Activated T-helper 17 cell treated with anti-CD3 and anti-CD28 coated beads, Interleukin-2, amount 50 U/mL, for 72 hours (primary cell): ENCODE measurements at regions not wholly inside any gene's neighbourhood (a gene's known extent, or its start where the extent isn't known, plus 50 kb on each side); places are given as distances from the start of the nearest gene placed in this dataset.
"Not testable (repeated sequence)": the region's sequence is repeated elsewhere in the genome, so short reads cannot be mapped to it uniquely, and the experiment has no call there.

Experiments
- ATAC-seq: fragments of 150-1000 bp; cut with Tn5 transposase; replicated peaks from 2 replicates; pipeline ENCODE4 v1.10.0; 2021; ENCODE audit warnings: mild to moderate bottlenecking, moderate library complexity
- H3K27ac Mint-ChIP-seq: one replicate; pipeline ENCODE4 v1.8.0; 2022; ENCODE audit warnings: mixed read lengths
- H3K27me3 Mint-ChIP-seq: one replicate; pipeline ENCODE4 v1.8.0; 2022; ENCODE audit warnings: mixed read lengths
- H3K36me3 Mint-ChIP-seq: one replicate; pipeline ENCODE4 v1.8.0; 2022; ENCODE audit warnings: low read depth, mild to moderate bottlenecking, mixed read lengths
- H3K4me1 Mint-ChIP-seq: one replicate; pipeline ENCODE4 v1.8.0; 2022; ENCODE audit warnings: mixed read lengths
- H3K4me3 Mint-ChIP-seq: one replicate; pipeline ENCODE4 v1.8.0; 2022; ENCODE audit warnings: mild to moderate bottlenecking, mixed read lengths
- H3K9me3 Mint-ChIP-seq: one replicate; pipeline ENCODE4 v1.8.0; 2022; ENCODE audit warnings: mixed read lengths

- Mint-ChIP-seq H3K36me3 (no peaks in the 10 kb centered on the region), H3K9me3 (peaks cover 7% of the 10 kb centered on the region), H3K27ac (no peak overlapping the region), H3K4me1 (no peaks in the 10 kb centered on the region), H3K4me3 (no peak overlapping the region), H3K27me3 (no peaks in the 10 kb centered on the region)
- ATAC-seq = no peak
These were observed 1500.9 kb upstream of the SLC10A2 start for GRCh38 chr13:104567114-104567513.

DNA sequence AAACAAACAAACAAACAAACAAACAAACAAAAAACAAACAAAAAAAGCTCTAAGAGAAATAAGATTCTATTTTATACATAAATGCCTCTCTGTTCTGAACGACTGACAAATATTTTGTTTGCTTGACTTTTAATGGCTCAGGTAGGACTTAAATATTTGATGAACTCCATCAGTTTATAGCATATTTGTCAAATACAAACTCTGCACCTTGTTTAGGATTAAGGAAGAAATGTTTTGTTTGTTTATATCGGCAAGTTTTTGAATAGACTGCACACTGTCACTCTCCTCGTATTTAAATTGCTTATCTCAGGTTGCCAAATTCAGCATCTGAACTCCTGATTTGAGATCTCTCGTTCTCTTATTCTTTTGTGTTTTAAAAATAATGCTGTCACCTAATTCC lies 1499.7 kb upstream of the SLC10A2 start:
- Mint-ChIP-seq H3K4me3 (no peak overlapping the region), H3K36me3 (no peaks in the 10 kb centered on the region)
- no peak for ATAC-seq

GRCh38 chr13:104553896-104554295 lies 1487.7 kb upstream of the SLC10A2 start:
- no peak overlapping the region for H3K4me3 Mint-ChIP-seq
- no peak overlapping the region for H3K27ac Mint-ChIP-seq
- H3K9me3 Mint-ChIP-seq = peaks cover 11% of the 10 kb centered on the region
- no peaks in the 10 kb centered on the region for H3K36me3 Mint-ChIP-seq
- ATAC-seq = no peak
- no peaks in the 10 kb centered on the region for H3K27me3 Mint-ChIP-seq
- H3K4me1 Mint-ChIP-seq = no peaks in the 10 kb centered on the region

More for the DNA sequence above, 1499.7 kb upstream of the SLC10A2 start:
- Mint-ChIP-seq H3K9me3 (peaks cover 7% of the 10 kb centered on the region), H3K27ac (no peak overlapping the region), H3K27me3 (no peaks in the 10 kb centered on the region), H3K4me1 (no peaks in the 10 kb centered on the region)

- ATAC-seq = no peak
- Mint-ChIP-seq H3K9me3 (peaks cover 14% of the 10 kb centered on the region), H3K27me3 (no peaks in the 10 kb centered on the region), H3K36me3 (no peaks in the 10 kb centered on the region), H3K4me1 (no peaks in the 10 kb centered on the region), H3K4me3 (no peak overlapping the region), H3K27ac (no peak overlapping the region)
These were observed 1487.0 kb upstream of the SLC10A2 start for GRCh38 chr13:104553186-104553585.

GRCh38 chr13:104534847-104535246 lies 1468.6 kb upstream of the SLC10A2 start:
- Mint-ChIP-seq H3K4me1 (no peaks in the 10 kb centered on the region), H3K4me3 (no peak overlapping the region), H3K36me3 (no peaks in the 10 kb centered on the region), H3K27ac (no peak overlapping the region), H3K27me3 (no peaks in the 10 kb centered on the region), H3K9me3 (no peaks in the 10 kb centered on the region)
- ATAC-seq = no peak

DNA sequence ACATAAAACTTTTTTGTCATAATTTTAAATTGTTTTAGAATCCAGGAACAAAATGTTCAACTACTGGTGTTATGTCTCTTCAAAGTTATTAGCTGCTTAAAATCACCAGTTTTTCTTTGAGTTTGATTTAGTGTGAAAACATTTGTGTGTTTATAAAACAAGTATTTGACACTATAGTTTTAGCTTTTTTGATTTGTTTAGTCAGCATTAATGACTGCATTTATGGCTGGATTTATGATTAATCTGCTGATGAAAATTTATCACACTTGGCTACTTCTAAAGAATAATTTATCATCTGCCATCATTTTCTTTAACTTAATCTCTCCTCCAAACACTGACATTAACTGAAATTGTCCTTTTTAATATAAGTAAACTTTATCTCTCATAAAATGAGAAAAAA lies 1465.9 kb upstream of the SLC10A2 start:
- ATAC-seq = no peak
- H3K9me3 Mint-ChIP-seq = no peaks in the 10 kb centered on the region
- H3K27ac Mint-ChIP-seq = no peak overlapping the region
- no peaks in the 10 kb centered on the region for H3K27me3 Mint-ChIP-seq
- no peaks in the 10 kb centered on the region for H3K36me3 Mint-ChIP-seq
- H3K4me3 Mint-ChIP-seq = no peak overlapping the region
- H3K4me1 Mint-ChIP-seq = no peaks in the 10 kb centered on the region

DNA sequence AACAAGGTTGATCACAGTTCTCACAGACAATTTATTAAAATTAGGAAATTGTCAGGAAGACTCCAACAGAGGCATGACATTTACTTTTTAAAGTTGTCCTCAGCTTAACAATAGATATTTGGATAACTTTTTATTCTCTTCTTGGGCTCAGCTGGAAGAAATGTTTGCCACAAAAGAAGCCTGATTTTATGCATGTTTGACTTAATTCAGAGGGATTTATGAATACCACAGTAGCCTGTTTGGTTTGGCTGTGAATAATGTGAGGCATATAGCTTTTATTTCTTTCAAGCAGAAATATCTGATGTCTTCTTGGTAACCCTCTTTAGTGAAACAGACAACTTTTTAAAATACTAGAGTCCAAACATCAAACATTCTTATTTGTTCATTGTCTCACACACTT lies 1464.5 kb upstream of the SLC10A2 start:
- Mint-ChIP-seq H3K4me3 (no peak overlapping the region), H3K9me3 (peaks cover 1% of the 10 kb centered on the region), H3K27ac (no peak overlapping the region), H3K36me3 (no peaks in the 10 kb centered on the region), H3K4me1 (no peaks in the 10 kb centered on the region), H3K27me3 (no peaks in the 10 kb centered on the region)
- ATAC-seq = no peak

DNA sequence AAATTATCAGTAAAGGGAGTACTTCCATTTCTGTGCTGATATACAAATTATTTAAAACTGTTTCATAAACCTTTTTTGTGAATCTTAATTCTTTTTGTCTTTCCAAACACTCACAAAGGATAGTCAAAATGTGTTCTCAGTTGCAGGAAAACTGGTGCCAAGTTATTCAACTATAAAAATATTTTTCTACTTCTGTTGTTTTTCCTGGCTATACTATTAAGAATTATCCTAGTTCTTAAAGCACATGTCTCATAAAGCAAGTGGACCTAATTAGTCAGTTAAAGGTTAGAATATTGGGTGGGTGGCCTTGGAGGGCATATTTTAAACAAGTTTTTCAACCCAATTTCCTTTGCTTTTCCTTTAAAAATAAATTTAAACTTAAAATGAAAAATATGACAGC lies 1460.3 kb upstream of the SLC10A2 start:
- no peak for ATAC-seq
- Mint-ChIP-seq H3K27ac (no peak overlapping the region), H3K4me3 (no peak overlapping the region), H3K36me3 (no peaks in the 10 kb centered on the region), H3K4me1 (no peaks in the 10 kb centered on the region), H3K9me3 (peaks cover 4% of the 10 kb centered on the region), H3K27me3 (no peaks in the 10 kb centered on the region)

- no peak overlapping the region for H3K4me3 Mint-ChIP-seq
- no peaks in the 10 kb centered on the region for H3K27me3 Mint-ChIP-seq
- no peaks in the 10 kb centered on the region for H3K4me1 Mint-ChIP-seq
- peaks cover 9% of the 10 kb centered on the region for H3K9me3 Mint-ChIP-seq
- ATAC-seq = no peak
- no peak overlapping the region for H3K27ac Mint-ChIP-seq
- H3K36me3 Mint-ChIP-seq = no peaks in the 10 kb centered on the region
These were observed 1459.2 kb upstream of the SLC10A2 start for GRCh38 chr13:104525467-104525866.

- Mint-ChIP-seq H3K9me3 (peaks cover 11% of the 10 kb centered on the region), H3K4me3 (no peak overlapping the region), H3K36me3 (no peaks in the 10 kb centered on the region), H3K4me1 (no peaks in the 10 kb centered on the region), H3K27ac (no peak overlapping the region), H3K27me3 (no peaks in the 10 kb centered on the region)
- ATAC-seq = no peak
These were observed 1456.2 kb upstream of the SLC10A2 start for GRCh38 chr13:104522235-104523072.

GRCh38 chr13:104510422-104510821 lies 1444.2 kb upstream of the SLC10A2 start:
- no peaks in the 10 kb centered on the region for H3K36me3 Mint-ChIP-seq
- H3K4me3 Mint-ChIP-seq = no peak overlapping the region
- H3K9me3 Mint-ChIP-seq = peaks cover 4% of the 10 kb centered on the region
- ATAC-seq = no peak
- H3K27ac Mint-ChIP-seq = no peak overlapping the region
- no peaks in the 10 kb centered on the region for H3K27me3 Mint-ChIP-seq
- no peaks in the 10 kb centered on the region for H3K4me1 Mint-ChIP-seq

DNA sequence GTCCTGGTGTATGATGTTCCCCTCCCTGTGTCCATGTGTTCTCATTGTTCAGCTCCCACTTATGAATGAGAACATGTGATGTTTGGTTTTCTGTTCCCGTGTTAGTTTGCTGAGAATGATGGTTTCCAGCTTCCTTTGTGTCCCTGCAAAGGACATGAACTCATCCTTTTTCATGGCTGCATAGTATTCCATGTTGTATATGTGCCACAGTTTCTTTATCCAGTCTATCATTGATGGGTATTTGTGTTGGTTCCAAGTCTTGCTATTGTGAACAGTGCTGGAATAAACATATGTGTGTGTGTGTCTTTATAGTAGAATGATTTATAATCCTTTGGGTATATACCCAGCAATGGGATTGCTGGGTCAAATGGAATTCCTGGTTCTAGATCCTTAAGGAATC lies 1427.3 kb upstream of the SLC10A2 start:
- not testable (repeated sequence) for H3K27me3 Mint-ChIP-seq, H3K27ac Mint-ChIP-seq

DNA sequence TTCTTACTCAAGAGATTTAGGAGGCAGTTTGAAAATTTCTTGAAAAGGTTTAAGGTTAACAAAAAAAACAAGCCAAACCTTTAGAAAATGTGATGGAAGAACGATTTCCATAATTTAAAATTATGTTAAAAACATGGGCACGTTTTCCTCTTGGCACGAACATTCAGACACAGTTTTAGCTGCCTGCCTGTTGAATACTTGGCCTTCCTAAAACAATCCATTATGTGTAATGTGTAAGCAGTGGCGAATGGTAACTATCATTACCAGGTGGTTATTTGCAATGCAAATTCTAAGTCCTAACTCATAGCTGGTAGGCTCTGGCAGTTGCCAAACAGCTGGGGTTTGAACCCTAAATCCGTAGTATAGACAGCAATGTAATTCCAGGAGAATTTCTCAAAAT lies 1425.7 kb upstream of the SLC10A2 start:
- H3K27me3 Mint-ChIP-seq = no peaks in the 10 kb centered on the region
- H3K4me1 Mint-ChIP-seq = no peaks in the 10 kb centered on the region
- H3K36me3 Mint-ChIP-seq = no peaks in the 10 kb centered on the region
- ATAC-seq = no peak
- H3K4me3 Mint-ChIP-seq = no peak overlapping the region
- peaks cover 4% of the 10 kb centered on the region for H3K9me3 Mint-ChIP-seq
- H3K27ac Mint-ChIP-seq = no peak overlapping the region

More for the DNA sequence above, 1427.3 kb upstream of the SLC10A2 start:
- H3K36me3 Mint-ChIP-seq, H3K9me3 Mint-ChIP-seq, H3K4me1 Mint-ChIP-seq, ATAC-seq, H3K4me3 Mint-ChIP-seq: not testable (repeated sequence)

DNA sequence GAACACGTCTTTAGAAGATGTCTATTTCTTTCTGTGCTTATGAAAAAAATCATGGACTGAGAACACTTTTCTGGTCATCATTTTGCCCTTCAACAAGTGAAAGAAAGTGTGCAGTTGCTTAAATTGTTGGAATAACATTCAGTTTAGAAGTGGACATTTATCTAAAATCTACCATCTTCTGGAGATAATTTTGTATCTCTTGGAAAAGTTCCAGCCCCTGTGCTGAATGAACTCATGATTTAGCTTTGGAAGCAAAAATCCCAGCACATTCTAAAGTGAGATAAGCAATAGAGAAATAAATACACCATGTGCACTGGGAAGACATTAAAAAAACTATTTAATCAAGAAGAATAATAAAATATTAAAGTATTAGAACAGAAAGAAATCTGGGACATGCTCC lies 1420.8 kb upstream of the SLC10A2 start:
- ATAC-seq = no peak
- Mint-ChIP-seq H3K36me3 (no peaks in the 10 kb centered on the region), H3K4me1 (no peaks in the 10 kb centered on the region), H3K4me3 (no peak overlapping the region), H3K27ac (no peak overlapping the region), H3K9me3 (peaks cover 4% of the 10 kb centered on the region), H3K27me3 (no peaks in the 10 kb centered on the region)

DNA sequence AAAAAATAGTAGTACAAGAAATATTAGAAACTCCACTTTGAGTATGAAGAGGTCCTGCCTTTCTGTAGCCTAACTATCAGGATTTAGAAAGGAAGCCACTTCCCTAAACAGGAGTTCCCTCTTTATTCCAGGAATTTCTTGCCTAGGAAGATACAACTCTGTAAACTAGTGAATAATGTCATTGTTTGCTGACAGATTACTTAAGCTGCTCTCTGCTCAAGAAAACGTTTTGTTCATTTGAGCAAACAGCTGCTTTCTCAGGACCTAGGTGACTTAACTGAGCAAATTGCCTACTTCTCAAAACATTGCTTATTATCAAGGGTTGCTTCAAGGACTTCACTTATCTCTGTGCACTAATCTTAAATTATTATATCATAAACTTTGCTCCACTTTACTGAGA lies 1419.4 kb upstream of the SLC10A2 start:
- H3K4me3 Mint-ChIP-seq = no peak overlapping the region
- no peak for ATAC-seq
- H3K36me3 Mint-ChIP-seq = no peaks in the 10 kb centered on the region
- H3K27ac Mint-ChIP-seq = no peak overlapping the region
- no peaks in the 10 kb centered on the region for H3K27me3 Mint-ChIP-seq
- H3K4me1 Mint-ChIP-seq = no peaks in the 10 kb centered on the region
- no peaks in the 10 kb centered on the region for H3K9me3 Mint-ChIP-seq

GRCh38 chr13:104483631-104484030 lies 1417.4 kb upstream of the SLC10A2 start:
- no peaks in the 10 kb centered on the region for H3K36me3 Mint-ChIP-seq
- no peaks in the 10 kb centered on the region for H3K27me3 Mint-ChIP-seq
- ATAC-seq = no peak
- no peaks in the 10 kb centered on the region for H3K4me1 Mint-ChIP-seq
- H3K27ac Mint-ChIP-seq = no peak overlapping the region
- H3K9me3 Mint-ChIP-seq = peaks cover 9% of the 10 kb centered on the region
- H3K4me3 Mint-ChIP-seq = no peak overlapping the region
